ENCODE measurements at regions not wholly inside any gene's neighbourhood (a gene's known extent, or its start where the extent isn't known, plus 50 kb on each side); places are given as distances from the start of the nearest gene placed in this dataset.
"Not testable (repeated sequence)": the region's sequence is repeated elsewhere in the genome, so short reads cannot be mapped to it uniquely, and the experiment has no call there.

GRCh38 chrX:89757767-89758166, 163.9 kb upstream of the TGIF2LX start:
- 6% methylated on average over 1 of the region's 1 CpG for WGBS, 2 donors
- peak in 1 of 2 donors; percentile 5 for DNase-seq (ENCODE audit: low spot score in 2 of 2)
- H3K27me3 ChIP-seq, H3K27ac ChIP-seq, H3K36me3 ChIP-seq, H3K9me3 ChIP-seq, H3K4me1 ChIP-seq, H3K4me3 ChIP-seq: not testable (repeated sequence)
- peak in 3 of 5 experiments; percentile 28 to 69 (median 54) for TF ChIP-seq CTCF (IDR thresholded peaks at IDR 0.05)

DNA sequence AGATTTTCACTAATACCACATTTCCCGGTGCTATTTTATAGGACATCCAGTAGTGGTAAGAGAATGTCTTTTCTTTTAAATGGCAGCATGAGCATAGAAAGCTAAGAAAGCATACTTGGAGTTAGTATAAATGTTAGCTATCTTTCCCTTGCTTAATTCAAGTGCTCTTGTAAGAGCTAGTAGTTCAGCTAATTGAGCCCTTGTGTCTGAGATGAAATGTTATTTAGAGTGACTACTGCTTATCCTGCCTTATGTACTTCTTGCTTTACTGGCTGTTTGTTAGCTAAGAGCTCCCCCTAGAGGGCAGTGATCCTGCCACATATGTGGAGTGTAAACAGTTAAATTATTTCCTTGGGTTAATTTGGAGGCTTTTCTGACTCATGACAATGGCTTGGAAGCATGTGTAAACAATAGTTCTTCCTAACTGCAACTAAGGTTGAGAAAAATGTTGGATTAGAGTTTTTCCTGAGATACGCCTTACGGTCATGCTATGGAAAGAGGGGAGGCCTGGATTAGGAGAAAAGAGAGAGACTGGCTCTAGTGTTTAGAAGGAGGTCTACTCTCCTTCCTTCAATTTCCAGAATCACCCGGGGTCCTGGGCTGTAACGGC, 162.5 kb upstream of the TGIF2LX start:
- not testable (repeated sequence) for DNase-seq (ENCODE audit: low spot score in 2 of 2)

GRCh38 chrX:89771639-89772038, 150.1 kb upstream of the TGIF2LX start:
- H3K4me1 ChIP-seq; H3K36me3 ChIP-seq; DNase-seq (ENCODE audit: low spot score in 2 of 2); H3K4me3 ChIP-seq; H3K27ac ChIP-seq; H3K27me3 ChIP-seq; H3K9me3 ChIP-seq: not testable (repeated sequence)
- 84 to 88% methylated on average over 3 of the region's 3 CpGs for WGBS, 2 donors

More for the DNA sequence above, 162.5 kb upstream of the TGIF2LX start:
- not testable (repeated sequence) for H3K4me1 ChIP-seq, H3K36me3 ChIP-seq, H3K9me3 ChIP-seq, H3K27me3 ChIP-seq, H3K27ac ChIP-seq, H3K4me3 ChIP-seq
- 83 to 85% methylated on average over 5 of the region's 5 CpGs for WGBS, 2 donors

DNA sequence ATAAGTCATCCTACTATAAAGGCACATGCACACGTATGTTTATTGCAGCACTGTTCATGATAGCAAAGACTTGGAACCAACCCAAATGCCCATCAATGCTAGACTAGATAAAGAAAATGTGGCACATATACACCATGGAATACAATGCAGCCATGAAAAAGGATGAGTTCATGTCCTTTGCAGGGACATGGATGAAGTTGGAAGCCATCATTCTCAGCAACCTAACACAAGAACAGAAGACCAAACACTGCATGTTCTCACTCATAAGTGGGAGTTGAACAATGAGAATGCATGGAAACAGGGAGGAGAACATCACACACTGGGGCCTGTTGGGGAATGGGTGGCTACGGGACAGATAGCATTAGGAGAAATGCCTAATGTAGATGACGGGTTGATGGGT, 110.3 kb upstream of the TGIF2LX start:
- H3K4me3 ChIP-seq; H3K4me1 ChIP-seq; DNase-seq (ENCODE audit: low spot score in 2 of 2); H3K27me3 ChIP-seq; H3K36me3 ChIP-seq; H3K9me3 ChIP-seq; H3K27ac ChIP-seq: not testable (repeated sequence)
- 92 to 97% methylated on average over 3 of the region's 3 CpGs for WGBS, 2 donors

DNA sequence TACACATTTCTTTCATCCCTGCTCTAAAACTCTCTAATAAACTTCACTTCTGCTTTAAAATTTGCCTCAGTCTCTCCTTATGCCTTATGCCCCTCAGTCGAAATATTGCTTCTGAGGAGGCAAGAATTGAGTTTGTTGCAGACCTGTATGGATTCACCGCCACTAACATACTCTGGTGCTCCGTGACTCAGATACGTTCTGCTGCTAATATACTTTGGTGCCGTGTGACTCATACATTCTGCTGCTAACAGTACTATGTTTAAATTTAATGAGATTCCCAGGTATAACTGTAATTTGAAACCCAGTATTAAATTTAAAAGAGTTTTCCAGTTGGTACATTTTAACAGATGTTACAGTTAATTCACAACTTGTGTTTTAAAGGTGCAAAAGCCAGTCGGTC, 82.0 kb upstream of the TGIF2LX start:
- H3K27ac ChIP-seq; H3K27me3 ChIP-seq; H3K4me3 ChIP-seq; H3K4me1 ChIP-seq; H3K9me3 ChIP-seq; H3K36me3 ChIP-seq; DNase-seq (ENCODE audit: low spot score in 2 of 2): not testable (repeated sequence)
- WGBS, 2 donors: 70 to 80% methylated on average over 6 of the region's 6 CpGs

DNA sequence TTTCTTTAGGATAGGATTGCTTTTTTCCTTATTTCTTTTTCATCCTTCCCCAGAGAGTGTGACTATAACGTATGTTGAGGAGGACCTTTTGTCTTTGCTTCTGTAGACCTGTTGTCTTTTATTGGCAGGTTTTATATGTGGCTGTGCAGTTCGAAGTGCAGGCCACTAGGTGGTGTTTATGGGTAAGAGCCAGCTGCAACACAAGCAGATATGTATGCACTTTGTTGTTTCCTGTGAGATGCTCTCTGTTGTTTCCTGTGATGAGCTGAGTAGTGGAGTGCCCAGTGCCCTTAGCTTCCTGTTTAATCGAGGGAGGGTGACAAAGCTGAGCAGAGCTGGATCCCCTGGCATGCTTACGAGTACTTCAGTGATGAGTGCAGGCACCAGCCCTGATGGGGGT, 50.0 kb upstream of the TGIF2LX start:
- TF ChIP-seq CTCF (IDR thresholded peaks at IDR 0.05): peak in 3 of 5 experiments; percentile 5 to 40 (median 22)
- not testable (repeated sequence) for H3K4me1 ChIP-seq, H3K27me3 ChIP-seq, H3K27ac ChIP-seq, H3K4me3 ChIP-seq, H3K36me3 ChIP-seq, H3K9me3 ChIP-seq
- peak in 1 of 2 donors; percentile 4 for DNase-seq (ENCODE audit: low spot score in 2 of 2)
- WGBS, 2 donors: 0 to 21% methylated on average over 2 to 4 of the region's 4 CpGs

All from tibial nerve (tissue), 4 donors.